SH-SY5Y (cell line): ENCODE measurements at regions not wholly inside any gene's neighbourhood (a gene's known extent, or its start where the extent isn't known, plus 50 kb on each side); places are given as distances from the start of the nearest gene placed in this dataset.

Experiments
- GATA2 ChIP-seq: IDR thresholded peaks from 2 replicates; pipeline ENCODE4 v1.6.1; 2011; ENCODE audit warnings: mild to moderate bottlenecking, low read depth, low read length
- GATA3 ChIP-seq: IDR thresholded peaks from 2 replicates; pipeline ENCODE4 v1.6.1; 2011; ENCODE audit warnings: low read depth, mild to moderate bottlenecking, low read length, moderate library complexity

DNA sequence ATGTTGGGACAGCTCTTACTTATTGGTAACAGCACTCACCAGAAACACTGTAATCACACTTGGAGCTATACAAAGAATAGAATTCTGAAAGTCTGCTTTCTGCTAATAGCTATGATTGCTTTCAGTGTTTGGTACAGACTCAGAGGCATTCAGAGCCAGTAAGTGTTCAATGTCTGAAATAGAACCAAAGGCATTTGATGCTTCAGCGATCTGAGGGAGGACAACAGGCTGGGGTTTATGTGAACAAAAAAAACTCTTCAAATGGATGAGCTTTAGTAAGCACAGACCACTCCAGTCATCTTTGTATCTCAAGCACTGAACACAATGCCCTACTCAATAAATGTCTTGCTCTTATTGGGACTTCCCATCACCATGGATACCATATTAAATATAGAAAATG, 322.8 kb upstream of the GRM3 start:
- TF ChIP-seq GATA3, result no peak
- TF ChIP-seq GATA2, result no peak
